ENCODE measurements at regions not wholly inside any gene's neighbourhood (a gene's known extent, or its start where the extent isn't known, plus 50 kb on each side); places are given as distances from the start of the nearest gene placed in this dataset.

DNA sequence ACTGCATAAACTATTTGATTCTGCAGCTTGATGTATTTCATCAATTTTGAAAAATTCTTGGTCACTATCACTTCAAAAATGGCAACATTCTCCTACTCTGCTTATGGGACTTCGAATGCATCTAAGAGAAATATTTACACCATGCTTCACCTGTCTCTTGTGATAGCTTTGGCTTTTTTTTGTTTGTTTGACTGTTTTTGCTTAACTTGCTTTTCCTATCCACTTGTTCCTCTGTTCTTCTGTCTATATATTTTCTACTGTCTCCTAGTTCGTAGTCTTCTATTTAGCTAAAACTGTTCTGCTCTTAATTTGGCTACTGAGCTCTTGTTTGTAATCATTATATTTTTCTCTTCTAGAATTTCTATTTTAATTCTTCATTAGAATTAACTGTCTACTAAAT lies 94.4 kb downstream of the INHBA start:
- TF ChIP-seq POLR2A (IDR thresholded peaks at IDR 0.05; ENCODE audit: low read length) (no peak), GATA1 (IDR thresholded peaks at IDR 0.05; ENCODE audit: low read depth, low read length) (no peak)

Measured in erythroblast (primary cell).